IMR-90 (cell line): ENCODE measurements at regions not wholly inside any gene's neighbourhood (a gene's known extent, or its start where the extent isn't known, plus 50 kb on each side); places are given as distances from the start of the nearest gene placed in this dataset.

ENCODE experiments used
- ATAC-seq: fragments of 200-7000 bp; cut with Tn5 transposase; 2 replicates; pipeline ENCODE4 v1.9.1; 2020; ENCODE audit warnings: low read depth, mild to moderate bottlenecking, moderate library complexity
- BruUV-seq: library from RNA; stranded (reverse); fragments of 400-500 nt; replicated peaks from 2 replicates; lab custom pipeline; 2021; lab: Mats Ljungman, UMichigan
- CTCF ChIA-PET: fragments of 300-600 bp; formaldehyde crosslinking; extraction: SDS; loops from one replicate; lab custom pipeline; 2021; ENCODE audit warnings: antibody characterized with exemption; lab: Yijun Ruan, JAX
- POLR2A ChIA-PET: fragments of 300-600 bp; sonication (Branson Sonifier 250); formaldehyde crosslinking; loops from one replicate; lab custom pipeline; 2022; ENCODE audit warnings: antibody characterized with exemption; ENCODE audit not compliant: unreplicated experiment; lab: Charles Lee
- DNase-seq: peaks from one replicate; pipeline ENCODE4 v3.0.0; 2013
- H2AFZ ChIP-seq: replicated peaks from 2 replicates; pipeline ENCODE3; 2013; ENCODE audit warnings: low read length, mild to moderate bottlenecking; ENCODE audit not compliant: poor library complexity
- H2AK5ac ChIP-seq: 2 replicates; pipeline ENCODE4 v1.6.1; 2013; ENCODE audit warnings: low read depth, low read length, inconsistent platforms
- H2AK9ac ChIP-seq: replicated peaks from 2 replicates; pipeline ENCODE3; 2013; ENCODE audit warnings: mild to moderate bottlenecking, low read depth, low read length, moderate library complexity; ENCODE audit not compliant: poor library complexity
- H2BK120ac ChIP-seq: 2 replicates; pipeline ENCODE4 v1.6.1; 2013; ENCODE audit warnings: low read depth, low read length, inconsistent platforms
- H2BK15ac ChIP-seq: 3 replicates; pipeline ENCODE4 v1.6.1; 2013; ENCODE audit warnings: low read depth, low read length, inconsistent platforms
- H2BK20ac ChIP-seq: 2 replicates; pipeline ENCODE4 v1.6.1; 2013; ENCODE audit warnings: low read depth, mild to moderate bottlenecking, inconsistent platforms, low read length, moderate library complexity
- H2BK5ac ChIP-seq: 2 replicates; pipeline ENCODE4 v1.6.1; 2013; ENCODE audit warnings: mild to moderate bottlenecking, low read depth, low read length, inconsistent platforms; ENCODE audit not compliant: poor library complexity, severe bottlenecking
- H3K14ac ChIP-seq: replicated peaks from 2 replicates; pipeline ENCODE4 v1.6.1; 2013; ENCODE audit warnings: low read depth, low read length, inconsistent platforms
- H3K18ac ChIP-seq: 2 replicates; pipeline ENCODE4 v1.6.1; 2013; ENCODE audit warnings: low read depth, low read length, control low read depth
- H3K23ac ChIP-seq: 2 replicates; pipeline ENCODE4 v1.6.1; 2013; ENCODE audit warnings: low read depth, low read length, inconsistent platforms
- H3K27ac ChIP-seq: 2 replicates; pipeline ENCODE4 v1.5.1; 2013; ENCODE audit warnings: mild to moderate bottlenecking, control low read depth, low read length; ENCODE audit not compliant: insufficient read depth
- H3K27me3 ChIP-seq: 2 replicates; pipeline ENCODE4 v1.6.1; 2013; ENCODE audit warnings: low read length; ENCODE audit not compliant: control insufficient read depth, insufficient read depth
- H3K36me3 ChIP-seq: 2 replicates; pipeline ENCODE4 v1.6.1; 2013; ENCODE audit warnings: low read length, mixed read lengths; ENCODE audit not compliant: control insufficient read depth, insufficient read depth
- H3K4ac ChIP-seq: 2 replicates; pipeline ENCODE4 v1.6.1; 2013; ENCODE audit warnings: low read depth, low read length, inconsistent platforms
- H3K4me1 ChIP-seq: 2 replicates; pipeline ENCODE4 v1.6.1; 2013; ENCODE audit warnings: low read length, mixed read lengths; ENCODE audit not compliant: control insufficient read depth, insufficient read depth
- H3K4me2 ChIP-seq: 2 replicates; pipeline ENCODE4 v1.6.1; 2013; ENCODE audit warnings: low read depth, mild to moderate bottlenecking, control low read depth, low read length, moderate library complexity
- H3K4me3 ChIP-seq: 2 replicates; pipeline ENCODE4 v1.5.1; 2013; ENCODE audit warnings: low read depth, mild to moderate bottlenecking, control low read depth, low read length, moderate library complexity; ENCODE audit not compliant: insufficient read depth
- H3K56ac ChIP-seq: 2 replicates; pipeline ENCODE4 v1.6.1; 2013; ENCODE audit warnings: low read length, inconsistent platforms; ENCODE audit not compliant: insufficient read depth; ENCODE audit errors: extremely low read depth
- H3K79me1 ChIP-seq, 2 experiments: 2 replicates each; pipeline ENCODE4 v1.6.1; 2013; ENCODE audit warnings: low read length in 2 of 2, inconsistent platforms in 1 of 2, low read depth in 1 of 2
- H3K9ac ChIP-seq: 2 replicates; pipeline ENCODE4 v1.6.1; 2013; ENCODE audit warnings: low read depth, low read length, control low read depth
- H3K9me1 ChIP-seq: 2 replicates; pipeline ENCODE4 v1.6.1; 2013; ENCODE audit warnings: low read length, inconsistent platforms; ENCODE audit not compliant: insufficient read depth
- H3K9me3 ChIP-seq: 2 replicates; pipeline ENCODE4 v1.6.1; 2013; ENCODE audit warnings: low read length; ENCODE audit not compliant: control insufficient read depth, insufficient read depth
- H4K20me1 ChIP-seq: 2 replicates; pipeline ENCODE4 v1.6.1; 2013; ENCODE audit warnings: low read length, inconsistent platforms; ENCODE audit not compliant: insufficient read depth
- H4K5ac ChIP-seq: 2 replicates; pipeline ENCODE4 v1.6.1; 2013; ENCODE audit warnings: mild to moderate bottlenecking, low read depth, low read length, control low read depth
- H4K8ac ChIP-seq, 2 experiments: 2 replicates each; pipeline ENCODE4 v1.6.1; 2013; ENCODE audit warnings: low read depth in 2 of 2, low read length in 2 of 2, control low read depth in 1 of 2, inconsistent platforms in 1 of 2
- H4K91ac ChIP-seq: 2 replicates; pipeline ENCODE4 v1.6.1; 2013; ENCODE audit warnings: low read depth, low read length, inconsistent platforms; ENCODE audit not compliant: insufficient read depth
- BHLHE40 ChIP-seq: fragments of 150-350 bp; IDR thresholded peaks from 2 replicates; pipeline ENCODE4 v1.6.1; 2016; ENCODE audit warnings: mild to moderate bottlenecking, low read depth, low read length
- CEBPB ChIP-seq: IDR thresholded peaks from 2 replicates; pipeline ENCODE4 v1.6.1; 2012; ENCODE audit warnings: low read depth, low read length, improper control_type of control experiment
- CHD1 ChIP-seq: IDR thresholded peaks from 2 replicates; pipeline ENCODE4 v1.6.1; 2012; ENCODE audit warnings: low read depth, low read length, improper control_type of control experiment
- ELK1 ChIP-seq: fragments of 150-350 bp; IDR thresholded peaks from 2 replicates; pipeline ENCODE4 v1.6.1; 2016; ENCODE audit warnings: low read depth, mild to moderate bottlenecking, low read length, moderate library complexity, borderline replicate concordance
- FOS ChIP-seq: fragments of 150-350 bp; IDR thresholded peaks from 2 replicates; pipeline ENCODE4 v1.6.1; 2016; ENCODE audit warnings: low read depth, low read length
- MAFK ChIP-seq: IDR thresholded peaks from 2 replicates; pipeline ENCODE4 v1.6.1; 2012; ENCODE audit warnings: low read depth, low read length, improper control_type of control experiment
- MAZ ChIP-seq: IDR thresholded peaks from 2 replicates; pipeline ENCODE4 v1.6.1; 2012; ENCODE audit warnings: low read depth, mild to moderate bottlenecking, low read length, improper control_type of control experiment, moderate library complexity, borderline replicate concordance
- MXI1 ChIP-seq: IDR thresholded peaks from 2 replicates; pipeline ENCODE4 v1.6.1; 2012; ENCODE audit warnings: low read depth, mild to moderate bottlenecking, low read length, moderate library complexity, borderline replicate concordance
- NFE2L2 ChIP-seq: fragments of 150-350 bp; IDR thresholded peaks from 2 replicates; pipeline ENCODE4 v1.6.1; 2016; ENCODE audit warnings: low read depth, mild to moderate bottlenecking, low read length
- POLR2A ChIP-seq: IDR thresholded peaks from 2 replicates; pipeline ENCODE4 v1.6.1; 2012; ENCODE audit warnings: mild to moderate bottlenecking, low read depth, low read length
- RAD21 ChIP-seq: IDR thresholded peaks from 2 replicates; pipeline ENCODE4 v1.6.1; 2012; ENCODE audit warnings: low read length, improper control_type of control experiment
- RCOR1 ChIP-seq: IDR thresholded peaks from 2 replicates; pipeline ENCODE4 v1.6.1; 2012; ENCODE audit warnings: mild to moderate bottlenecking, low read length, improper control_type of control experiment; ENCODE audit not compliant: insufficient replicate concordance
- RFX5 ChIP-seq: IDR thresholded peaks from 2 replicates; pipeline ENCODE4 v1.8.0; 2012; ENCODE audit warnings: low read depth, mild to moderate bottlenecking, low read length, moderate library complexity
- SMC3 ChIP-seq: fragments of 150-350 bp; IDR thresholded peaks from 2 replicates; pipeline ENCODE4 v1.6.1; 2016; ENCODE audit warnings: low read depth, mild to moderate bottlenecking, antibody characterized with exemption, low read length, moderate library complexity
- USF2 ChIP-seq: fragments of 150-350 bp; IDR thresholded peaks from 2 replicates; pipeline ENCODE4 v1.6.1; 2017; ENCODE audit warnings: mild to moderate bottlenecking, antibody characterized with exemption, low read length, low read depth
- WGBS, 2 experiments: methylation state at CpG; one replicate each; pipeline versions ENCODE4 v1.1.5 to v1.1.7; 2013; ENCODE audit warnings: missing lambda C conversion rate in 2 of 2; ENCODE audit not compliant: insufficient read length in 1 of 2; ENCODE audit errors: extremely low coverage in 2 of 2; 5-methylcytosine and 5-hydroxymethylcytosine counted together
- dilution Hi-C: fragments of 300-500 bp; cut with HindIII; formaldehyde crosslinking; loops from one replicate; pipeline ENCODE4 v1.14.3; 2018; ENCODE audit warnings: low sequenced_read_pairs; ENCODE audit not compliant: unreplicated experiment
- in situ Hi-C: fragments of 300-500 bp; cut with MboI; formaldehyde crosslinking; loops from 3 replicates; pipeline ENCODE4 v1.14.3; 2019; ENCODE audit warnings: low sequenced_read_pairs, inconsistent platforms, mixed read lengths
- intact Hi-C: fragments of 100-400 bp; cut with micrococcal nuclease; formaldehyde crosslinking; loops from 2 replicates; pipeline ENCODE4 v1.10.0; 2022
- TF ChIP-seq, protein P1 (sequence below): conservative IDR thresholded peaks from 2 replicates; pipeline ENCODE4 v1.5.1; 2012; ENCODE audit warnings: mild to moderate bottlenecking, low read depth, low read length, improper control_type of control experiment

- H3K9me1 ChIP-seq, result no peaks in the 10 kb centered on the region
- in situ Hi-C loops (no loop called here), intact Hi-C loops (no loop called here), dilution Hi-C loops (no loop called here)
- H3K36me3 ChIP-seq, result no peaks in the 10 kb centered on the region
- no peak overlapping the region for H3K56ac ChIP-seq
- no peak overlapping the region for H2BK5ac ChIP-seq
- H4K5ac ChIP-seq, result no peak overlapping the region
- no peaks in the 10 kb centered on the region for H4K20me1 ChIP-seq
- H2BK20ac ChIP-seq, result no peak overlapping the region
- BruUV-seq, result no TSS peak
- no peak overlapping the region for H2AK9ac ChIP-seq
- no peak overlapping the region for H3K4me2 ChIP-seq
- DNase-seq, result no peak
- H3K79me1 ChIP-seq, result no peaks in the 10 kb centered on the region
- no peak overlapping the region for H2AFZ ChIP-seq
- CTCF ChIA-PET, result no interaction called here
- H3K9me3 ChIP-seq, result no peaks in the 10 kb centered on the region
- ATAC-seq, result no peak
- no peak overlapping the region for H4K91ac ChIP-seq
- no peak overlapping the region for H2BK15ac ChIP-seq
- no peak overlapping the region for H3K23ac ChIP-seq
- H3K4me1 ChIP-seq, result no peaks in the 10 kb centered on the region
- no peak overlapping the region for H2AK5ac ChIP-seq
- POLR2A ChIA-PET, result no interaction called here
- H3K27ac ChIP-seq, result no peak overlapping the region
- no peak overlapping the region for H4K8ac ChIP-seq
- WGBS, 2 experiments, result no CpG with 5 or more reads among the region's 2 CpGs
- TF ChIP-seq CHD1, result no peak
- TF ChIP-seq MAFK, result no peak
- no peak for TF ChIP-seq BHLHE40
- TF ChIP-seq ELK1, result no peak
- TF ChIP-seq MAZ, result no peak
- no peak for TF ChIP-seq RCOR1
- TF ChIP-seq RAD21, result no peak
- no peak for TF ChIP-seq CEBPB
- TF ChIP-seq SMC3, result no peak
- no peak for TF ChIP-seq NFE2L2
- TF ChIP-seq RFX5, result no peak
- TF ChIP-seq, protein P1, sequence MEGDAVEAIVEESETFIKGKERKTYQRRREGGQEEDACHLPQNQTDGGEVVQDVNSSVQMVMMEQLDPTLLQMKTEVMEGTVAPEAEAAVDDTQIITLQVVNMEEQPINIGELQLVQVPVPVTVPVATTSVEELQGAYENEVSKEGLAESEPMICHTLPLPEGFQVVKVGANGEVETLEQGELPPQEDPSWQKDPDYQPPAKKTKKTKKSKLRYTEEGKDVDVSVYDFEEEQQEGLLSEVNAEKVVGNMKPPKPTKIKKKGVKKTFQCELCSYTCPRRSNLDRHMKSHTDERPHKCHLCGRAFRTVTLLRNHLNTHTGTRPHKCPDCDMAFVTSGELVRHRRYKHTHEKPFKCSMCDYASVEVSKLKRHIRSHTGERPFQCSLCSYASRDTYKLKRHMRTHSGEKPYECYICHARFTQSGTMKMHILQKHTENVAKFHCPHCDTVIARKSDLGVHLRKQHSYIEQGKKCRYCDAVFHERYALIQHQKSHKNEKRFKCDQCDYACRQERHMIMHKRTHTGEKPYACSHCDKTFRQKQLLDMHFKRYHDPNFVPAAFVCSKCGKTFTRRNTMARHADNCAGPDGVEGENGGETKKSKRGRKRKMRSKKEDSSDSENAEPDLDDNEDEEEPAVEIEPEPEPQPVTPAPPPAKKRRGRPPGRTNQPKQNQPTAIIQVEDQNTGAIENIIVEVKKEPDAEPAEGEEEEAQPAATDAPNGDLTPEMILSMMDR, result no peak
- no peak for TF ChIP-seq USF2
- TF ChIP-seq FOS, result no peak
- no peak for TF ChIP-seq MXI1
- TF ChIP-seq POLR2A, result no peak
- H3K4me3 ChIP-seq, result no peak overlapping the region
- H3K4ac ChIP-seq, result no peak overlapping the region
- H2BK120ac ChIP-seq, result no peak overlapping the region
- H3K18ac ChIP-seq, result no peak overlapping the region
- H3K14ac ChIP-seq, result no peak overlapping the region
- peaks cover 7% of the 10 kb centered on the region for H3K27me3 ChIP-seq
- H3K9ac ChIP-seq, result no peak overlapping the region
Observed at GRCh38 chr10:125455431-125455830, 227.5 kb downstream of the TEX36 start.
